Activated B cell treated with CpG ODN at 0.5 μM for 24 hours (primary cell): ENCODE measurements at regions not wholly inside any gene's neighbourhood (a gene's known extent, or its start where the extent isn't known, plus 50 kb on each side); places are given as distances from the start of the nearest gene placed in this dataset.

Source experiments
- ATAC-seq: fragments of 200-7000 bp; cut with Tn5 transposase; one replicate; pipeline ENCODE4 v1.10.0; 2021; ENCODE audit warnings: low read depth, mild to moderate bottlenecking, moderate library complexity
- CTCF ChIA-PET: fragments of 350-600 bp; sonication (Branson Sonifier 250); formaldehyde crosslinking; loops from one replicate; lab custom pipeline; 2021; ENCODE audit warnings: antibody characterized with exemption; lab: Charles Lee
- POLR2A ChIA-PET: fragments of 350-600 bp; sonication (Branson Sonifier 250); formaldehyde crosslinking; loops from one replicate; lab custom pipeline; 2021; ENCODE audit warnings: antibody characterized with exemption; lab: Charles Lee
- DNase-seq: peaks from one replicate; pipeline ENCODE4 v3.0.0; 2022
- H3K27ac Mint-ChIP-seq: one replicate; pipeline ENCODE4 v1.8.0; 2020; ENCODE audit warnings: mixed read lengths
- H3K27me3 Mint-ChIP-seq: one replicate; pipeline ENCODE4 v1.8.0; 2021; ENCODE audit warnings: mixed read lengths
- H3K36me3 Mint-ChIP-seq: one replicate; pipeline ENCODE4 v1.8.0; 2021; ENCODE audit warnings: low read depth, mixed read lengths
- H3K4me1 Mint-ChIP-seq: one replicate; pipeline ENCODE4 v1.8.0; 2021; ENCODE audit warnings: mixed read lengths
- H3K4me3 Mint-ChIP-seq: one replicate; pipeline ENCODE4 v1.8.0; 2020; ENCODE audit warnings: mild to moderate bottlenecking, mixed read lengths
- H3K9me3 Mint-ChIP-seq: one replicate; pipeline ENCODE4 v1.8.0; 2020; ENCODE audit warnings: mixed read lengths
- CTCF ChIP-seq: fragments of 200-600 bp; IDR thresholded peaks from one replicate; pipeline ENCODE4 v1.8.0; 2022; ENCODE audit warnings: antibody characterized with exemption, mild to moderate bottlenecking
- intact Hi-C: fragments of 100-400 bp; cut with micrococcal nuclease; formaldehyde crosslinking; loops from one replicate; pipeline ENCODE4 v1.15.1; 2024

GRCh38 chrX:99613041-99613440 lies 797.0 kb downstream of the PCDH19 start:
- TF ChIP-seq CTCF = no peak
- intact Hi-C loops = no loop called here
- Mint-ChIP-seq H3K27ac (no peak overlapping the region), H3K27me3 (no peaks in the 10 kb centered on the region), H3K36me3 (no peaks in the 10 kb centered on the region), H3K4me1 (no peaks in the 10 kb centered on the region), H3K9me3 (no peaks in the 10 kb centered on the region), H3K4me3 (no peak overlapping the region)
- CTCF ChIA-PET = no interaction called here
- DNase-seq (no peak), ATAC-seq (no peak)
- POLR2A ChIA-PET = no interaction called here

DNA sequence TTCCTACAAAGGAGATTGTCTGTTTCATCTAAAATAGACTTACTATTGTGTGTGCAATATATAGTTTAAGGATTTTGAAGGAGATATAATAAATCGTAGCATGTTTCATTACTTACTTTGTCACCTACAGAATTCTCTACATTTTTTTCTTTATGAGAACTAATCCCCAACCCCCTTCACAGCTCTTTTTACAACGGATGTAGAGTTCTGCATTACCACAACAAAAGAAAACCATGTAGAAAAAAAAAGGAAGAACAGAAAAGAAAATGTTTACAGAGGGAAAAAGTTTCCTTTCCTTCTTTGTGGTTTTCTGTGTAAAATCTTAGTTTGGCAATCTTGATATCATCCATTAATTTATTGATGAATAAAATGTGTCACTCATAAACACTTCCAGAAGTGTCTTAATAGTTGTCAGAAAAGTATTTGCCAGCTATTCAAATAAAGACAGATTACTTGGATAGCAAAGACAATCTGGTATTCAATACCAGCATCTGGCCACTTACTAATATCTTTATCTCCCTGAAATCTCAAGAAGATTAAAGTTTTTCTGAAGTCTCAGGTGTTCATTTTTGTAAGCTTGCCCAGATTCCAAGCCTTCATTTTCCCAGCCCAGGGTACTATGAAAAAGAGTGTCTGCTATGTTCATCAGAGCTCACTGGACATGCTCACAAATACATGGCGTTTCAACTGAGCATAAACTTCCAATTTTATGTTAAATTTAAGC lies 806.8 kb downstream of the PCDH19 start:
- Mint-ChIP-seq H3K4me3 (no peak overlapping the region), H3K27me3 (no peaks in the 10 kb centered on the region), H3K9me3 (no peaks in the 10 kb centered on the region), H3K36me3 (no peaks in the 10 kb centered on the region), H3K4me1 (no peaks in the 10 kb centered on the region), H3K27ac (no peak overlapping the region)
- ATAC-seq (no peak), DNase-seq (no peak)
- POLR2A ChIA-PET = no interaction called here
- CTCF ChIA-PET = no interaction called here
- no peak for TF ChIP-seq CTCF
- intact Hi-C loops = no loop called here

GRCh38 chrX:99602107-99602506 lies 808.0 kb downstream of the PCDH19 start:
- intact Hi-C loops = no loop called here
- Mint-ChIP-seq H3K27ac (no peak overlapping the region), H3K27me3 (no peaks in the 10 kb centered on the region), H3K4me3 (no peak overlapping the region), H3K9me3 (no peaks in the 10 kb centered on the region), H3K36me3 (no peaks in the 10 kb centered on the region), H3K4me1 (no peaks in the 10 kb centered on the region)
- ChIA-PET CTCF (no interaction called here), POLR2A (no interaction called here)
- ATAC-seq = no peak
- no peak for TF ChIP-seq CTCF
- no peak for DNase-seq

- Mint-ChIP-seq H3K36me3 (no peaks in the 10 kb centered on the region), H3K27ac (no peak overlapping the region), H3K4me3 (no peak overlapping the region), H3K4me1 (no peaks in the 10 kb centered on the region), H3K9me3 (peaks cover 5% of the 10 kb centered on the region), H3K27me3 (no peaks in the 10 kb centered on the region)
- ATAC-seq (no peak), DNase-seq (no peak)
- POLR2A ChIA-PET = no interaction called here
- CTCF ChIA-PET = no interaction called here
- intact Hi-C loops = no loop called here
- TF ChIP-seq CTCF = no peak
Measured at GRCh38 chrX:99588936-99589335, 821.1 kb downstream of the PCDH19 start.

DNA sequence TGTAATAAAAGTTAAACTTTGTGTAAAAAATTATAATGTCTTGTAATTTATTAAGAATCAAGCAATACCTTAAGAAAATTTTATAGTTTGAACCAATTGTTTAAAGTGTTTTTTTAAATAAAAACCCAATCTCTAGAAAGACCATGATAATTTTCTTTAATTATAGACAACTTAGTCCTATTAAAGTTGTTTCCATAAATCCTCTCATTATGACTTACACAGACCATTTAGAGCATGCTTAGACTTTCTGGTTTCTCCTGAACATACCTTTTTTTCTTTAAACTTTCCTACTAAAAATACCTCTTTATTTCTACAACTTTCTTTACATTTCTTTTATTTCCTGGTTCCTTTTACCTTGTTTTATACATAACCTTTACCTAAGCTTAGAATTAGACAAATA lies 837.4 kb downstream of the PCDH19 start:
- H3K4me3 Mint-ChIP-seq = no peak overlapping the region
- no peaks in the 10 kb centered on the region for H3K4me1 Mint-ChIP-seq
- POLR2A ChIA-PET = no interaction called here
- no peak for ATAC-seq
- no peak for TF ChIP-seq CTCF
- CTCF ChIA-PET = no interaction called here
- H3K9me3 Mint-ChIP-seq = peaks cover 2% of the 10 kb centered on the region
- H3K36me3 Mint-ChIP-seq = no peaks in the 10 kb centered on the region
- H3K27ac Mint-ChIP-seq = no peak overlapping the region
- DNase-seq = no peak
- no peaks in the 10 kb centered on the region for H3K27me3 Mint-ChIP-seq
- intact Hi-C loops = no loop called here
